OCI-LY1 (cell line): ENCODE measurements at regions not wholly inside any gene's neighbourhood (a gene's known extent, or its start where the extent isn't known, plus 50 kb on each side); places are given as distances from the start of the nearest gene placed in this dataset.

Source experiments
- H2AFZ ChIP-seq: fragments of 200-600 bp; sonication (generic), shearing (Covaris generic); 2 replicates; pipeline ENCODE4 v1.6.0; 2014; ENCODE audit warnings: antibody characterized with exemption, mild to moderate bottlenecking, low read length
- H3F3A ChIP-seq: fragments of 200-600 bp; sonication (generic), shearing (Covaris generic); 2 replicates; pipeline ENCODE4 v1.6.0; 2014; ENCODE audit warnings: mild to moderate bottlenecking, antibody characterized with exemption, low read length, moderate library complexity; ENCODE audit not compliant: insufficient read depth
- H3K27ac ChIP-seq: fragments of 200-600 bp; sonication (generic); 2 replicates; pipeline ENCODE4 v1.5.1; 2014; ENCODE audit warnings: low read length, mixed run types, mild to moderate bottlenecking, low read depth; ENCODE audit not compliant: poor library complexity, severe bottlenecking
- H3K27me3 ChIP-seq: fragments of 200-600 bp; sonication (generic); 2 replicates; pipeline ENCODE4 v1.6.0; 2014; ENCODE audit warnings: antibody characterized with exemption, mild to moderate bottlenecking, low read length, moderate library complexity; ENCODE audit not compliant: insufficient read depth
- H3K36me3 ChIP-seq: fragments of 200-600 bp; sonication (generic); 2 replicates; pipeline ENCODE4 v1.6.1; 2014; ENCODE audit warnings: mild to moderate bottlenecking, antibody characterized with exemption, low read length, moderate library complexity, mixed read lengths; ENCODE audit not compliant: insufficient read depth
- H3K4me1 ChIP-seq: fragments of 200-600 bp; sonication (generic); 2 replicates; pipeline ENCODE4 v1.5.1; 2014; ENCODE audit warnings: mild to moderate bottlenecking, low read length, moderate library complexity; ENCODE audit not compliant: insufficient read depth, severe bottlenecking
- H3K4me2 ChIP-seq: fragments of 200-600 bp; sonication (generic), shearing (Covaris generic); 2 replicates; pipeline ENCODE4 v1.6.1; 2014; ENCODE audit warnings: low read length
- H3K4me3 ChIP-seq: fragments of 200-600 bp; sonication (generic); 2 replicates; pipeline ENCODE4 v1.5.1; 2014; ENCODE audit warnings: low read length, low read depth, mild to moderate bottlenecking, mixed read lengths; ENCODE audit not compliant: poor library complexity, severe bottlenecking
- H3K79me2 ChIP-seq: fragments of 200-600 bp; shearing (Covaris generic); 2 replicates; pipeline ENCODE4 v1.6.1; 2016; ENCODE audit warnings: mixed run types, low read length, mixed read lengths; ENCODE audit not compliant: insufficient read depth
- H3K9ac ChIP-seq: fragments of 200-600 bp; sonication (generic), shearing (Covaris generic); 2 replicates; pipeline ENCODE4 v1.6.1; 2014; ENCODE audit warnings: mild to moderate bottlenecking, low read length, mixed read lengths
- H3K9me2 ChIP-seq: fragments of 200-600 bp; sonication (generic), shearing (Covaris generic); 2 replicates; pipeline ENCODE4 v1.6.1; 2014; ENCODE audit warnings: low read depth, mild to moderate bottlenecking, low read length, mixed read lengths
- H3K9me3 ChIP-seq: fragments of 200-600 bp; shearing (Covaris generic); 2 replicates; pipeline ENCODE4 v1.6.1; 2014; ENCODE audit warnings: low read length, mixed read lengths
- H4K20me1 ChIP-seq: fragments of 200-600 bp; sonication (generic), shearing (Covaris generic); 2 replicates; pipeline ENCODE4 v1.6.0; 2016; ENCODE audit warnings: mild to moderate bottlenecking, low read length; ENCODE audit not compliant: insufficient read depth
- EZH2 ChIP-seq: fragments of 200-600 bp; sonication (generic), shearing (Covaris generic); IDR thresholded peaks from 2 replicates; pipeline ENCODE4 v1.8.0; 2017; ENCODE audit warnings: borderline replicate concordance, mixed run types, mild to moderate bottlenecking, antibody characterized with exemption, low read length, moderate library complexity, mixed read lengths
- TF ChIP-seq, protein P1 (sequence below): fragments of 200-600 bp; sonication (generic), shearing (Covaris generic); IDR thresholded peaks from 2 replicates; pipeline ENCODE4 v1.5.1; 2017; ENCODE audit warnings: mild to moderate bottlenecking, antibody characterized with exemption, low read length, moderate library complexity, mixed read lengths

DNA sequence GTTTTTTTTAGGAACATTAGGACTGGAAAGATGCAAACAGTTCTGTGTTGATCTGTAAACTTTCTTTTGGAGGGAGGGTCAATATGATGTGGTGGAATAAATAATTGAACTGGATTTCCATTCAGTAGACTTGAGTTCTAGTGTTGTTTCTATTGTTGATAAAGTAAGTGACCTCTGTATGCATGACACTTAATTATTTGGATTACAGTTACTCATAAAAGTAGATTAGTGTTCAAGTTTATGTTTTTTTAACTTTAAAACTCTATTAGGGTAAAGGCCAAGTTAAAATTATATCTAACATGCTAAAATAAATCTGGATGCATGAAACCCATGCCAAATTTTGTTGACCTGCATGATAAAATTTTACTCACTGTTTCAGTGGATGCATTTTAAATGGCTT lies 85.4 kb upstream of the NR3C2 start:
- no peak overlapping the region for H3K27ac ChIP-seq
- no peaks in the 10 kb centered on the region for H3F3A ChIP-seq

GRCh38 chr4:148522995-148523394 lies 80.8 kb upstream of the NR3C2 start:
- Histone ChIP-seq H3K27ac (no peak overlapping the region), H3F3A (no peaks in the 10 kb centered on the region), H3K4me3 (no peak overlapping the region), H3K9me2 (no peaks in the 10 kb centered on the region), H2AFZ (no peak overlapping the region), H3K36me3 (no peaks in the 10 kb centered on the region), H3K9ac (no peak overlapping the region), H3K9me3 (no peaks in the 10 kb centered on the region), H3K27me3 (no peaks in the 10 kb centered on the region), H4K20me1 (no peaks in the 10 kb centered on the region), H3K79me2 (no peaks in the 10 kb centered on the region), H3K4me2 (no peak overlapping the region), H3K4me1 (no peaks in the 10 kb centered on the region)
- TF ChIP-seq, protein P1, sequence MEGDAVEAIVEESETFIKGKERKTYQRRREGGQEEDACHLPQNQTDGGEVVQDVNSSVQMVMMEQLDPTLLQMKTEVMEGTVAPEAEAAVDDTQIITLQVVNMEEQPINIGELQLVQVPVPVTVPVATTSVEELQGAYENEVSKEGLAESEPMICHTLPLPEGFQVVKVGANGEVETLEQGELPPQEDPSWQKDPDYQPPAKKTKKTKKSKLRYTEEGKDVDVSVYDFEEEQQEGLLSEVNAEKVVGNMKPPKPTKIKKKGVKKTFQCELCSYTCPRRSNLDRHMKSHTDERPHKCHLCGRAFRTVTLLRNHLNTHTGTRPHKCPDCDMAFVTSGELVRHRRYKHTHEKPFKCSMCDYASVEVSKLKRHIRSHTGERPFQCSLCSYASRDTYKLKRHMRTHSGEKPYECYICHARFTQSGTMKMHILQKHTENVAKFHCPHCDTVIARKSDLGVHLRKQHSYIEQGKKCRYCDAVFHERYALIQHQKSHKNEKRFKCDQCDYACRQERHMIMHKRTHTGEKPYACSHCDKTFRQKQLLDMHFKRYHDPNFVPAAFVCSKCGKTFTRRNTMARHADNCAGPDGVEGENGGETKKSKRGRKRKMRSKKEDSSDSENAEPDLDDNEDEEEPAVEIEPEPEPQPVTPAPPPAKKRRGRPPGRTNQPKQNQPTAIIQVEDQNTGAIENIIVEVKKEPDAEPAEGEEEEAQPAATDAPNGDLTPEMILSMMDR: no peak
- no peak for TF ChIP-seq EZH2

More for the DNA sequence above, 85.4 kb upstream of the NR3C2 start:
- TF ChIP-seq, protein P1: no peak
- TF ChIP-seq EZH2: no peak
- no peak overlapping the region for H3K4me3 ChIP-seq
- H2AFZ ChIP-seq: no peak overlapping the region
- H4K20me1 ChIP-seq: no peaks in the 10 kb centered on the region
- H3K4me1 ChIP-seq: no peaks in the 10 kb centered on the region
- H3K27me3 ChIP-seq: no peaks in the 10 kb centered on the region
- H3K79me2 ChIP-seq: no peaks in the 10 kb centered on the region
- H3K9ac ChIP-seq: no peak overlapping the region
- no peaks in the 10 kb centered on the region for H3K9me2 ChIP-seq
- no peaks in the 10 kb centered on the region for H3K36me3 ChIP-seq
- no peaks in the 10 kb centered on the region for H3K9me3 ChIP-seq
- no peak overlapping the region for H3K4me2 ChIP-seq

- H3K4me1 ChIP-seq: no peaks in the 10 kb centered on the region
- H3K36me3 ChIP-seq: no peaks in the 10 kb centered on the region
- H3K79me2 ChIP-seq: no peaks in the 10 kb centered on the region
- no peak overlapping the region for H3K9ac ChIP-seq
- no peaks in the 10 kb centered on the region for H4K20me1 ChIP-seq
- TF ChIP-seq EZH2: no peak
- TF ChIP-seq, protein P1: no peak
- no peak overlapping the region for H3K4me3 ChIP-seq
- no peak overlapping the region for H3K27ac ChIP-seq
- H2AFZ ChIP-seq: no peak overlapping the region
- H3F3A ChIP-seq: no peaks in the 10 kb centered on the region
- H3K9me3 ChIP-seq: no peaks in the 10 kb centered on the region
- H3K4me2 ChIP-seq: no peak overlapping the region
- no peaks in the 10 kb centered on the region for H3K27me3 ChIP-seq
- no peaks in the 10 kb centered on the region for H3K9me2 ChIP-seq
These were observed 73.0 kb upstream of the NR3C2 start for GRCh38 chr4:148515248-148515647.
